Brain microvascular endothelial cell (primary cell): ENCODE measurements at regions not wholly inside any gene's neighbourhood (a gene's known extent, or its start where the extent isn't known, plus 50 kb on each side); places are given as distances from the start of the nearest gene placed in this dataset.
"Not testable (repeated sequence)": the region's sequence is repeated elsewhere in the genome, so short reads cannot be mapped to it uniquely, and the experiment has no call there.

ENCODE experiments used
- DNase-seq: peaks from one replicate; pipeline ENCODE4 v3.0.0-alpha.2; 2020
- H3K27ac ChIP-seq: fragments of 250-450 bp; sonication (Bioruptor Pico); 2 replicates; pipeline ENCODE4 v1.5.1; 2020; ENCODE audit warnings: mild to moderate bottlenecking, moderate library complexity
- H3K27me3 ChIP-seq: fragments of 250-450 bp; sonication (Bioruptor Pico); replicated peaks from 2 replicates; pipeline ENCODE4 v1.5.1; 2020; ENCODE audit warnings: mild to moderate bottlenecking
- H3K36me3 ChIP-seq: fragments of 250-450 bp; sonication (Bioruptor Pico); replicated peaks from 2 replicates; pipeline ENCODE4 v1.5.1; 2020; ENCODE audit warnings: mild to moderate bottlenecking
- H3K4me3 ChIP-seq: 2 replicates; pipeline ENCODE4 v1.5.1; 2011; ENCODE audit warnings: low read depth, mild to moderate bottlenecking, control low read depth, low read length, moderate library complexity
- in situ Hi-C: cut with HindIII; loops from 2 replicates; pipeline ENCODE4 v1.10.0; 2017; ENCODE audit warnings: low sequenced_read_pairs, low pct_ligation_motif_present
- TF ChIP-seq, protein P1 (sequence below): IDR thresholded peaks from 2 replicates; pipeline ENCODE4 v1.5.1; 2011; ENCODE audit warnings: low read depth, mild to moderate bottlenecking, moderate library complexity, low read length, control low read depth, inconsistent platforms; ENCODE audit errors: missing control alignments

DNA sequence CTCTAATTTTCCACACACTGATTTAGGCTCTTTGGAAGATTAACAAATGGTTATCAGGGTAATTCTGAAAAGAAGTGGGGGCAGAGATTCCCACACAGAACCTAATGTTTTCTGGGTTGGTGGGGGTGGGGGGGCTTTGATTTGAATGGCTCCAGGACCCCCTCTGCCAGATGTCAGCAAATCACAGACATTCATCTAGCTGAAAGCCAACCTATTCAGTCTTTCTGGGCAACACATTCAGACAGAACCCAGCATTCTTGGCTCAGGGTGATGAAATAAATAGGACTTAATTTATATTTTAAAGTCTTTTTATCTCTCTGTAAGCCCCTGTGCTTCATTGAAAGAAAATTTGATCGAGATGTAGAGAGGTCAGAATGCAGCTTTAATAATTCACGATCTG, 533.2 kb downstream of the XYLT1 start:
- DNase-seq, result no peak
- Histone ChIP-seq H3K36me3 (no peaks in the 10 kb centered on the region), H3K27me3 (no peaks in the 10 kb centered on the region), H3K27ac (no peak overlapping the region), H3K4me3 (no peak overlapping the region)
- TF ChIP-seq, protein P1, sequence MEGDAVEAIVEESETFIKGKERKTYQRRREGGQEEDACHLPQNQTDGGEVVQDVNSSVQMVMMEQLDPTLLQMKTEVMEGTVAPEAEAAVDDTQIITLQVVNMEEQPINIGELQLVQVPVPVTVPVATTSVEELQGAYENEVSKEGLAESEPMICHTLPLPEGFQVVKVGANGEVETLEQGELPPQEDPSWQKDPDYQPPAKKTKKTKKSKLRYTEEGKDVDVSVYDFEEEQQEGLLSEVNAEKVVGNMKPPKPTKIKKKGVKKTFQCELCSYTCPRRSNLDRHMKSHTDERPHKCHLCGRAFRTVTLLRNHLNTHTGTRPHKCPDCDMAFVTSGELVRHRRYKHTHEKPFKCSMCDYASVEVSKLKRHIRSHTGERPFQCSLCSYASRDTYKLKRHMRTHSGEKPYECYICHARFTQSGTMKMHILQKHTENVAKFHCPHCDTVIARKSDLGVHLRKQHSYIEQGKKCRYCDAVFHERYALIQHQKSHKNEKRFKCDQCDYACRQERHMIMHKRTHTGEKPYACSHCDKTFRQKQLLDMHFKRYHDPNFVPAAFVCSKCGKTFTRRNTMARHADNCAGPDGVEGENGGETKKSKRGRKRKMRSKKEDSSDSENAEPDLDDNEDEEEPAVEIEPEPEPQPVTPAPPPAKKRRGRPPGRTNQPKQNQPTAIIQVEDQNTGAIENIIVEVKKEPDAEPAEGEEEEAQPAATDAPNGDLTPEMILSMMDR, result no peak
- in situ Hi-C loops, result no loop called here

DNA sequence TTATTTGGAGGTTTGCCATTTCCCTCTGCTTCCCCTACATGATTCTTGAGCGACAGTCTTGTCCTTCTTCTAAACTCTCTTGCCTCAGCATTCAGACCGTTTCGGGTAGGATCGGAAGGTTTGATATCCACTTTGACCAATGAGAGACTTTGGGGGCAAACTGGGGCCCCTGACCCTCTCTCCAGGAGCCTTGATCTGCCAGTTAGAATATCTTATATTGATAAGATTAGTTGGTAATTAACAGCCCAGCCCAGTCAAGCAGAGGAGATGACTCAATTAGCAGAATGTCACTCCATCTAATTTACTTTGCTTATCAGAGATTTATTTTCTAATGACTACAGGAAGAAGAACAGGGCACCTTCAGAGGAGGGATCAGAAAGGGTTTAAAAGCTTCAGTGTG, 532.8 kb downstream of the XYLT1 start:
- TF ChIP-seq, protein P1, result no peak
- H3K27ac ChIP-seq, result no peak overlapping the region
- in situ Hi-C loops, result no loop called here

DNA sequence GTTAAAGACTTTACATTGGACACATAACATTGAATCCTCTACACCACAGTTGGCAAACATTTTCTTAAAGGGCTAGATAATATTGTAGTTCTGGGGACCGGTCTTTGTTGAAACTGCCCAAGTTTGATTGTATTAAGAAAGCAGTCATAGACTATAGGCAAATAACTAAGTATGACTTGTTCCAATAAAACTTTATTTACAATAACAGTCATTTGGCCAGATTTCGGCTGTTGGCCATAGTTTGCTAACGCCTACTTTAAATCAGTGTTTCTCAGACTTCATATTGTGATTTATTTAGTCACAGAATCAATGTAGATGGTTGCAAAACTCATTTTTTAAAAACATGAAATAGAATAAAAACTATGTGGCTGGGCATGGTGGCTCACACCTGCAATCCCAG, 531.8 kb downstream of the XYLT1 start:
- no peaks in the 10 kb centered on the region for H3K36me3 ChIP-seq
- no peak overlapping the region for H3K27ac ChIP-seq
- H3K27me3 ChIP-seq, result no peaks in the 10 kb centered on the region
- no peak overlapping the region for H3K4me3 ChIP-seq
- in situ Hi-C loops, result no loop called here
- no peak for DNase-seq
- TF ChIP-seq, protein P1, result no peak

More for the DNA sequence above, 532.8 kb downstream of the XYLT1 start:
- no peak for DNase-seq
- Histone ChIP-seq H3K36me3 (no peaks in the 10 kb centered on the region), H3K4me3 (no peak overlapping the region), H3K27me3 (no peaks in the 10 kb centered on the region)

DNA sequence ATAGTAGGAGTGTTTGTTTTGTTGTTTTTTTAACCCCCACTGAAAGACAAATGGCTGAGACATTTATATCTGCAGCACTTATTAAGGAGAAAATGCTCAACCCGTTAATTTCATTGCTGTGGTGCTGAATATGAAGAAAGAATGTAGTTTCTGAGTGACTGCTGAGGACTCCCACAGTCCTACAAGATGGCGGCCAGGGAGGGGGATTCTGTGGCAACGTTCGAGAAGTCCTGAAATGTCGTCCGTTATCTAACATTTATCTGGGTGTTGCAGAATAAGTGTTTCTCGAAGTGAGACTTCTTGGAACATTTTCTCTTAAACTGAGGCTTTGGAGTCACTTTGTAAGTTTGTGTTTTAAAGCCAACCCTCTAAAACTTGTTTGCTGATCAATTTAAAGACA, 530.4 kb downstream of the XYLT1 start:
- no peaks in the 10 kb centered on the region for H3K27me3 ChIP-seq
- no peak overlapping the region for H3K4me3 ChIP-seq
- no peaks in the 10 kb centered on the region for H3K36me3 ChIP-seq
- DNase-seq, result no peak
- TF ChIP-seq, protein P1, result no peak
- H3K27ac ChIP-seq, result no peak overlapping the region
- in situ Hi-C loops, result no loop called here

DNA sequence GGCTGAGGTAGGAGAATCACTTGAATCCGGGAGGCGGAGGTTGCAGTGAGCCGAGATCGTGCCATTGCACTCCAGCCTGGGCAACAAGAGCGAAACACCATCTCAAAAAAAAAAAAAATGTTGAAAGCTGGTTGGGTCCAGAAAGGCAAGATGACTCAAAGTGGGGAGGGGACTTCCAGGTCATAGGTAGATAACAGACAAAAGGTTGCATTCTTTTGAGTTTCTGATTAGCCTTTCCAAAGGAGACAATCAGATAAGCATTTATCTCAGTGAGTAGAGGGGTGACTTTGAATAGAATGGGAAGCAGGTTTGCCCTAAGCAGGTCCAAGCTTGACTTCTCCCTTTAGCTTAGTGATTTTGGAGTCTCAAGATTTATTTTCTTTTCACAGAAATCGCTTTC, 527.9 kb downstream of the XYLT1 start:
- in situ Hi-C loops, DNase-seq, H3K36me3 ChIP-seq, H3K27me3 ChIP-seq, H3K4me3 ChIP-seq, H3K27ac ChIP-seq: not testable (repeated sequence)

DNA sequence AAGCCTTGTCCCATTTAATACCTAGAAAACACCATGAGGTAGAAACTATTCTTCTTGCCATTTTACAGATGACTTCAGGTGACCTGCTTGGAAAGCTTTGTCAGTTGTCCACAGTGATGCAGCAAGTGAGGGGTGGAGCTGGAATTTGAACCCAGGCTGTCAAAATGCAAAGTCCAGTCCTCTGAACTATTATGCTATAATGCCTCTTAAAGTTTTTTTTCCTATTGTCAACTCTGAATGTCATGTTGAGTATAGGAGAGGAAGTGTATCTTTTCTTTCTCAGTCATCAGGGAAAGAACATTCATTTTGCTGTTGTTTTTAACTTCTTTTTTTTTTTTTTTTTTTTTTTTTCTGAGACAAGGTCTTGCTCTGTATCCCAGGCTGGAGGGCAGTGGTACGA, 525.6 kb downstream of the XYLT1 start:
- in situ Hi-C loops, result no loop called here

More for the DNA sequence above, 525.6 kb downstream of the XYLT1 start:
- Histone ChIP-seq H3K36me3 (no peaks in the 10 kb centered on the region), H3K4me3 (no peak overlapping the region), H3K27ac (no peak overlapping the region), H3K27me3 (no peaks in the 10 kb centered on the region)
- no peak for DNase-seq
- TF ChIP-seq, protein P1, result no peak
